ENCODE measurements at regions not wholly inside any gene's neighbourhood (a gene's known extent, or its start where the extent isn't known, plus 50 kb on each side); places are given as distances from the start of the nearest gene placed in this dataset.

DNA sequence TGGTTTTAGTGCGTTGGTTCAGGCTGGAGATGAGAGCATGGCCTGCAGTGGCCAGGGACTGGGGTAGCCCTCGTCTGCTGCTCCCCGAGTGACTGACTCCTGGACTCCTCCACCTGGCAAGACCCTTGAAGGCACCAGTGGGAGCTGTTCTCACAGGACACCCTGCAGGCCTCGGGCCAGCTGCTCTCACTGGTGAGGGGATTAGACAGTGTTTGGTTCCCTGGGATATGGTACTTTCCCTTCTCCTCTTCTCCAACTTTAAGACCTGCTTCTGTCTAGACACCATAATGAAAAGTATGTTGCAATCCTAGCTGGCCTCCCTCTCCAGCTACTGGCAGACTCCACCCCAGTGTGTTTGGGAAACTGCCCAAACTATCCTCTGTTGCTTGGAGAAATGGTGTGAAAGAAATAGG lies 168.8 kb upstream of the CADM1 start:
- TF ChIP-seq, protein P1, sequence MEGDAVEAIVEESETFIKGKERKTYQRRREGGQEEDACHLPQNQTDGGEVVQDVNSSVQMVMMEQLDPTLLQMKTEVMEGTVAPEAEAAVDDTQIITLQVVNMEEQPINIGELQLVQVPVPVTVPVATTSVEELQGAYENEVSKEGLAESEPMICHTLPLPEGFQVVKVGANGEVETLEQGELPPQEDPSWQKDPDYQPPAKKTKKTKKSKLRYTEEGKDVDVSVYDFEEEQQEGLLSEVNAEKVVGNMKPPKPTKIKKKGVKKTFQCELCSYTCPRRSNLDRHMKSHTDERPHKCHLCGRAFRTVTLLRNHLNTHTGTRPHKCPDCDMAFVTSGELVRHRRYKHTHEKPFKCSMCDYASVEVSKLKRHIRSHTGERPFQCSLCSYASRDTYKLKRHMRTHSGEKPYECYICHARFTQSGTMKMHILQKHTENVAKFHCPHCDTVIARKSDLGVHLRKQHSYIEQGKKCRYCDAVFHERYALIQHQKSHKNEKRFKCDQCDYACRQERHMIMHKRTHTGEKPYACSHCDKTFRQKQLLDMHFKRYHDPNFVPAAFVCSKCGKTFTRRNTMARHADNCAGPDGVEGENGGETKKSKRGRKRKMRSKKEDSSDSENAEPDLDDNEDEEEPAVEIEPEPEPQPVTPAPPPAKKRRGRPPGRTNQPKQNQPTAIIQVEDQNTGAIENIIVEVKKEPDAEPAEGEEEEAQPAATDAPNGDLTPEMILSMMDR (IDR thresholded peaks at IDR 0.05): no peak
- TF ChIP-seq POLR2A (IDR thresholded peaks at IDR 0.05): no peak
